Pancreas (tissue), 10 donors: ENCODE measurements at regions not wholly inside any gene's neighbourhood (a gene's known extent, or its start where the extent isn't known, plus 50 kb on each side); places are given as distances from the start of the nearest gene placed in this dataset.
"Not testable (repeated sequence)": the region's sequence is repeated elsewhere in the genome, so short reads cannot be mapped to it uniquely, and the experiment has no call there.

Experiments used
- ATAC-seq, 4 donors: fragments of 200-7000 bp; cut with Tn5 transposase; one replicate each; pipeline versions ENCODE4 v1.8.0 to v1.9.1; 2020; ENCODE audit warnings: mild to moderate bottlenecking in 4 of 4, moderate library complexity in 4 of 4
- DNase-seq, 6 donors: peaks; one replicate each; pipeline ENCODE4 v3.0.0-alpha.2; 2020
- FAIRE-seq: peaks from 2 replicates; lab custom pipeline; 2012; peaks lifted over from hg19 to GRCh38; lab: Jason Lieb, UNC
- H3K27ac ChIP-seq, 4 donors: fragments of 200-600 bp; sonication (generic); 1 replicate in 3 of 4; 2 replicates in 1 of 4; pipeline versions ENCODE4 v1.5.0 to v1.8.0; 2020
- H3K27me3 ChIP-seq, 4 donors: fragments of 200-600 bp; one replicate each; pipeline ENCODE4 v1.8.0; 2021
- H3K36me3 ChIP-seq, 3 donors: fragments of 200-600 bp; sonication (generic) in 1 of 3; one replicate each; pipeline versions ENCODE4 v1.5.0 to v1.8.0; 2020 to 2021
- H3K4me1 ChIP-seq, 3 donors: fragments of 200-600 bp; one replicate each; pipeline ENCODE4 v1.8.0; 2021
- H3K4me3 ChIP-seq, 4 donors: fragments of 200-600 bp; sonication (generic) in 2 of 4; one replicate each; pipeline versions ENCODE4 v1.5.0 to v1.8.0; 2020 to 2021
- H3K9me3 ChIP-seq, 4 donors: fragments of 200-600 bp; one replicate each; pipeline ENCODE4 v1.8.0; 2021
- WGBS, 2 donors: extraction: QIAGEN DNeasy Blood & Tissue Kit; methylation state at CpG; one replicate each; pipeline ENCODE4 v1.1.7; 2013; 5-methylcytosine and 5-hydroxymethylcytosine counted together
- intact Hi-C, 3 donors: fragments of 100-400 bp; cut with DNase I; formaldehyde crosslinking; loops; one replicate each; pipeline versions ENCODE4 v1.11.1 to v1.14.2; 2022
- TF ChIP-seq, protein P1 (sequence below), 4 donors: fragments of 200-600 bp; sonication (generic) in 3 of 4; IDR thresholded peaks; one replicate each; pipeline versions ENCODE4 v1.5.0 to v1.8.0; 2021; ENCODE audit warnings: antibody characterized with exemption in 4 of 4
- donor health status: healthy with polysubstance abuse.
- donor health status: DM: no; HTN: no; CAD: no; lungs with moderate emphysema.
- donor health status: DM: no; HTN: no; CAD: no.
- donor health status: control.
- donor health status: control.
- donor health status: Bipolar disorder and iron deficiency.
- donor health status: DM: yes; HTN: yes; CAD: no.
- donor health status: DM: no; HTN: no; CAD: no.
- donor health status: DM: no; HTN: no; CAD: no.
- donor health status: DM: yes; HTN: yes; CAD: no.

DNA sequence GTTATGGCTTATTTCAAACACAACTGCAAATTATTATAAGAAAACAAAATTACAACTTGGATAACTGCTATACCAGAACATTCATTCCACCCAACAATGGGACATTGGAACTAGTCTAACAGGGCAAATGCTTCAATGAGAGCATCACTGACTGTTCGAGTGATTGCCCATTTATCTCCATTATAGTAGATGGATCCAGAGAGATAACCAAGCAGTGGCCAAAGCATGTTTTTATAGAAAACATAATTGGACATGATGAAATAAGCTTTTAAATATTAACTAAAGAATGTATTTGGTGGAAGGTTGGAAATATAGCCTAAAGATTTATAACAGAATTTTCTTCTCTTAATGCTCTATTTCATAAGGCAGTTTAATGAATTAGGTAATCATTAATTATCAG, 634.8 kb downstream of the NUP35 start:
- intact Hi-C loops: no loop called here
- H3K36me3 ChIP-seq: no peaks in the 10 kb centered on the region
- no peak overlapping the region for H3K4me3 ChIP-seq
- no peaks in the 10 kb centered on the region for H3K27me3 ChIP-seq
- TF ChIP-seq, protein P1, sequence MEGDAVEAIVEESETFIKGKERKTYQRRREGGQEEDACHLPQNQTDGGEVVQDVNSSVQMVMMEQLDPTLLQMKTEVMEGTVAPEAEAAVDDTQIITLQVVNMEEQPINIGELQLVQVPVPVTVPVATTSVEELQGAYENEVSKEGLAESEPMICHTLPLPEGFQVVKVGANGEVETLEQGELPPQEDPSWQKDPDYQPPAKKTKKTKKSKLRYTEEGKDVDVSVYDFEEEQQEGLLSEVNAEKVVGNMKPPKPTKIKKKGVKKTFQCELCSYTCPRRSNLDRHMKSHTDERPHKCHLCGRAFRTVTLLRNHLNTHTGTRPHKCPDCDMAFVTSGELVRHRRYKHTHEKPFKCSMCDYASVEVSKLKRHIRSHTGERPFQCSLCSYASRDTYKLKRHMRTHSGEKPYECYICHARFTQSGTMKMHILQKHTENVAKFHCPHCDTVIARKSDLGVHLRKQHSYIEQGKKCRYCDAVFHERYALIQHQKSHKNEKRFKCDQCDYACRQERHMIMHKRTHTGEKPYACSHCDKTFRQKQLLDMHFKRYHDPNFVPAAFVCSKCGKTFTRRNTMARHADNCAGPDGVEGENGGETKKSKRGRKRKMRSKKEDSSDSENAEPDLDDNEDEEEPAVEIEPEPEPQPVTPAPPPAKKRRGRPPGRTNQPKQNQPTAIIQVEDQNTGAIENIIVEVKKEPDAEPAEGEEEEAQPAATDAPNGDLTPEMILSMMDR (IDR thresholded peaks at IDR 0.05): no peak
- H3K27ac ChIP-seq: no peak overlapping the region
- DNase-seq (no peak), ATAC-seq (no peak), FAIRE-seq (no peak)
- WGBS, 2 donors: 61 to 64% methylated on average over 1 of the region's 1 CpG
- peaks cover 0 to 5% (median 0%) of the 10 kb centered on the region in 3 donors for H3K4me1 ChIP-seq
- H3K9me3 ChIP-seq: no peaks in the 10 kb centered on the region

DNA sequence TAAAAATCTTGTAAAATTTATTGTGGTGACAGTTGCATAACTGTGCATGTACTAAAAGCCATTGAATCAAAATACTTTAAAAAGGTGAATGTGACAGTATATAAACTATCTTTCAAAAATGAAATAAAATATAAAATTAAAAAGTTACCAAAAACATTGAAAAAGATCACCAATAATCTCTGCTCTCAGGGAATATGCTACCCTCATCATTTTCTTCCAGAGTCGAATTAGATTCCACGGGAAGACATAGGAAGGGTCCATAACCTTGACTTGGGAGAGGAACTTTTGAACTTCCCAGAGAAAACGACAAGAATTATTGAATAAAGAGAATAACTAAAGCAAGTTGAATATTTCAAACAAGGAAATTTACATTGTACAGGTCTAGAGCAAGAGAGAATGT, 649.5 kb downstream of the NUP35 start:
- Histone ChIP-seq H3K4me1 (no peaks in the 10 kb centered on the region), H3K9me3 (no peaks in the 10 kb centered on the region), H3K36me3 (no peaks in the 10 kb centered on the region), H3K4me3 (no peak overlapping the region), H3K27ac (no peak overlapping the region), H3K27me3 (no peaks in the 10 kb centered on the region)
- intact Hi-C loops: no loop called here
- WGBS, 2 donors: 78 to 87% methylated on average over 3 of the region's 3 CpGs
- DNase-seq (no peak), ATAC-seq (no peak), FAIRE-seq (no peak)
- TF ChIP-seq, protein P1 (IDR thresholded peaks at IDR 0.05): no peak

DNA sequence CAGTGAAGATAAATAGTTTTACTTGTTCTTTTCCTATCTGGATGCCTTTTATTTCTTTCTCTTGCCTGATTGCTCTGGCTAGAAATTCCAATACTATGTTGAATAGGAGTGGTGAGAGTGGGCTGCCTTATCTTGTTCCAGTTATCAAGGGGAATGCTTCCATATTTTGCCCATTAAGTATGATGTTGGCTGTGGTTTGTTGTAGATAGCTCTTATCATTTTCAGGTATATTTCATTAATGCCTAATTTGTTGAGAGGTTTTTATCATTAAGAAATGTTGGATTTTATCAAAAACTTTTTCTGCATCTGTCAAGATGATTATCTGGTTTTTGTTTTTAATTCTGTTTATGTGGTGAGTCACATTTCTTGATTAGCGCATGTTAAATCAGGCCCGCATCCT, 655.8 kb downstream of the NUP35 start:
- H3K27me3 ChIP-seq: no peaks in the 10 kb centered on the region
- TF ChIP-seq, protein P1 (IDR thresholded peaks at IDR 0.05): no peak
- no peak overlapping the region for H3K27ac ChIP-seq
- FAIRE-seq (no peak), ATAC-seq (no peak), DNase-seq (no peak)
- no peak overlapping the region for H3K4me3 ChIP-seq
- 46 to 81% methylated on average over 2 of the region's 2 CpGs for WGBS, 2 donors
- H3K4me1 ChIP-seq: no peaks in the 10 kb centered on the region
- no peaks in the 10 kb centered on the region for H3K36me3 ChIP-seq
- intact Hi-C loops: no loop called here
- H3K9me3 ChIP-seq: no peaks in the 10 kb centered on the region

DNA sequence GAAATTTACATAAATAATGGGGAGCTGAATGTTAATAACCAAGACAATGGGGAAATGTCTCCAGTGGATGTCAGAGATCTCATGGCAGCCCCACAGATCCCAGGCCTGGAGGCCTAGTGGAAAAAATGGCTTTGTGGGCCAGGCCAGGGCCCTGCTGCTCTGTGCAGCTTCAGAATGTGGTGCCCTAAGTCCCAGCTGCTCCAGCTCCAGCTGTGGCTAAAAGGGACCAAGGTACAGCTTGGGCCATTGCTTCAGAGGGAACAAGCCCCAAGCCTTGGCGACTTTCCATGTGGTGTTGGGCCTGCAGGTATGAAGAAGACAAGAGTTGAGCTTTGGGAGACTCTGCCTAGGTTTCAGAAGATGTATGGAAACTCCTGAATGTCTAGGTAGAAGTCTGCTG, 658.2 kb downstream of the NUP35 start:
- no peak for DNase-seq
- no peak for FAIRE-seq
- H3K27me3 ChIP-seq: no peaks in the 10 kb centered on the region
- no peaks in the 10 kb centered on the region for H3K9me3 ChIP-seq
- no peaks in the 10 kb centered on the region for H3K36me3 ChIP-seq
- H3K27ac ChIP-seq: no peak overlapping the region
- TF ChIP-seq, protein P1 (IDR thresholded peaks at IDR 0.05): no peak
- no peaks in the 10 kb centered on the region for H3K4me1 ChIP-seq
- no peak overlapping the region for H3K4me3 ChIP-seq
- intact Hi-C loops: no loop called here
- 54 to 65% methylated on average over 1 of the region's 1 CpG for WGBS, 2 donors
- no peak for ATAC-seq

DNA sequence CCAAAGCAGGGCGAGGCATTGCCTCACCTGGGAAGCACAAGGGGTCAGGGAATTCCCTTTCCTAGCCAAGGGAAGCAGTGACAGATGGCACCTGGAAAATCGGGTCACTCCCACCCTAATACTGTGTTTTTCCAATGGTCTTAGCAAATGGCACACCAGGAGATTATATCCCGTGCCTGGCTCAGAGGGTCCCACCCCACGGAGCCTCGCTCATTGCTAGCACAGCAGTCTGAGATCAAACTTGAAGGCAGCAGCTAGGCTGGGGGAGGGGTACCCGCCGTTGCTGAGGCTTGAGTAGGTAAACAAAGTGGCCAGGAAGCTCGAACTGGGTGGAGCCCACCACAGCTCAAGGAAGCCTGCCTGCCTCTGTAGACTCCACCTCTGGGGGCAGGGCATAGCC, 664.6 kb downstream of the NUP35 start:
- H3K36me3 ChIP-seq, H3K4me1 ChIP-seq, DNase-seq, intact Hi-C loops, H3K27ac ChIP-seq, H3K27me3 ChIP-seq, FAIRE-seq, ATAC-seq, H3K4me3 ChIP-seq, H3K9me3 ChIP-seq: not testable (repeated sequence)
- WGBS, 2 donors: 63 to 80% methylated on average over 8 of the region's 8 CpGs

DNA sequence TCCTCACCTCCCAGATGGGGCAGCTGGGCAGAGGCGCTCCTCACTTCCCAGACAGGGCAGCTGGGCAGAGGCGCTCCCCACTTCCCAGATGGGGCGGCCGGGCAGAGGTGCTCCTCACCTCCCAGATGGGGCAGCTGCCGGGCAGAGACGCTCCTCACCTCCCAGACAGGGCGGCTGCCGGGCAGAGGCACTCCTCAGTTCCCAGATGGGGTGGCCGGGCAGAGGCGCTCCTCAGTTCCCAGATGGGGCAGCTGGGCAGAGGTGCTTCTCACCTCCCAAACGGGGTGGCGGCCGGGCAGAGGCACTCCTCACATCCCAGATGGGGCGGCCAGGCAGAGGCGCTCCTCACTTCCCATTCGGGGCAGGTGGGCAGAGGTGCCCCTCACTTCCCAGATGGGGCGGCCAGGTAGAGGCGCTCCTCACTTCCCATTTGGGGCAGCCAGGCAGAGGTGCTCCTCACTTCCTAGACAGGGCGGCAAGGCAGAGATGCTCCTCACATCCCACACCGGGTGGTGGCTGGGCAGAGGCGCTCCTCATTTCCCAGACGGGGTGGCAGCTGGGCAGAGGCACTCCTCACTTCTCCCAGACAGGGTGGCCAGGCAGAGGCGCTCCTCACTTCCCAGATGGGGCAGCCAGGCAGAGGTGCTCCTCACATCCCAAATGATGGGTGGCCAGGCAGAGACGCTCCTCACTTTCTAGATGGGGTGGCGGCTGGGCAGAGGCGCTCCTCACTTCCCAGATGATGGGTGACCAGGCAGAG, 668.1 kb downstream of the NUP35 start:
- peak in 1 of 6 donors; percentile 60 for DNase-seq
- FAIRE-seq, H3K9me3 ChIP-seq, H3K27me3 ChIP-seq, ATAC-seq, H3K27ac ChIP-seq, intact Hi-C loops, H3K36me3 ChIP-seq, H3K4me1 ChIP-seq, H3K4me3 ChIP-seq: not testable (repeated sequence)
- 96 to 97% methylated on average over 26 of the region's 26 CpGs for WGBS, 2 donors
